ENCODE measurements at regions not wholly inside any gene's neighbourhood (a gene's known extent, or its start where the extent isn't known, plus 50 kb on each side); places are given as distances from the start of the nearest gene placed in this dataset.

GRCh38 chr12:107491856-107492255 lies 193.7 kb upstream of the PWP1 start:
- Histone ChIP-seq H4K20me1 (replicated peaks; ENCODE audit: insufficient read depth) (no peaks in the 10 kb centered on the region; the same call in 1 of the 2 replicates), H3K36me3 (ENCODE audit: insufficient read depth) (no peaks in the 10 kb centered on the region), H3K4me2 (no peak overlapping the region), H3K9me2 (ENCODE audit: insufficient read depth) (0 out of 2 replicates have a peak, but pooled peaks cover 6% of the 10 kb centered on the region), H2AFZ (no peak overlapping the region), H3K27ac (ENCODE audit: low read depth) (no peak overlapping the region), H3K4me1 (ENCODE audit: insufficient read depth) (peaks cover 9% of the 10 kb centered on the region), H3K4me3 (no peak overlapping the region), H3F3A (replicated peaks; ENCODE audit: low read depth) (no peaks in the 10 kb centered on the region), H3K79me2 (replicated peaks; ENCODE audit: insufficient read depth) (no peaks in the 10 kb centered on the region), H3K27me3 (ENCODE audit: insufficient read depth) (no peaks in the 10 kb centered on the region)
- no peak overlapping the region for H3K27ac Mint-ChIP-seq
- no peak overlapping the region for H3K4me3 Mint-ChIP-seq
- no peaks in the 10 kb centered on the region for H3K36me3 Mint-ChIP-seq (ENCODE audit: low read depth)
- ATAC-seq (no peak), DNase-seq (ENCODE audit: low spot score) (no peak)
- peaks cover 14% of the 10 kb centered on the region for H3K4me1 Mint-ChIP-seq
- peaks cover 6% of the 10 kb centered on the region for H3K27me3 Mint-ChIP-seq (ENCODE audit: insufficient read depth, low read depth, poor library complexity)
- no peaks in the 10 kb centered on the region for H3K9me3 Mint-ChIP-seq
- TF ChIP-seq CREB1 (CRISPR knock-in tag; IDR thresholded peaks at IDR 0.05; ENCODE audit: low read depth) (no peak), EZH2phosphoT487 (IDR thresholded peaks at IDR 0.05; ENCODE audit: unreplicated experiment) (no peak), ZNF114 (CRISPR knock-in tag; IDR thresholded peaks at IDR 0.05) (no peak), NANOG (IDR thresholded peaks at IDR 0.05; ENCODE audit: borderline replicate concordance) (no peak), POLR2AphosphoS5 (IDR thresholded peaks at IDR 0.05; ENCODE audit: low read depth) (no peak), EZH2 (IDR thresholded peaks at IDR 0.05; ENCODE audit: low read depth, unreplicated experiment) (no peak), ZNF462 (CRISPR knock-in tag; IDR thresholded peaks at IDR 0.05) (no peak), REST (IDR thresholded peaks at IDR 0.05; ENCODE audit: unreplicated experiment) (no peak), JUNB (IDR thresholded peaks at IDR 0.05; ENCODE audit: unreplicated experiment) (no peak), STAT1 (IDR thresholded peaks at IDR 0.05; ENCODE audit: unreplicated experiment) (no peak), ZNF331 (CRISPR knock-in tag; IDR thresholded peaks at IDR 0.05; ENCODE audit: low read depth) (no peak), ETS1 (IDR thresholded peaks at IDR 0.05) (no peak), CTCF (conservative IDR thresholded peaks at IDR 0.05; ENCODE audit: low read depth in 2 of 2) (no peak)

All from GM23338 (cell line).